Activated effector memory CD4-positive, alpha-beta T cell treated with Interleukin-2 at 50 U/mL for 16 hours (primary cell): ENCODE measurements at regions not wholly inside any gene's neighbourhood (a gene's known extent, or its start where the extent isn't known, plus 50 kb on each side); places are given as distances from the start of the nearest gene placed in this dataset.
"Not testable (repeated sequence)": the region's sequence is repeated elsewhere in the genome, so short reads cannot be mapped to it uniquely, and the experiment has no call there.

Experiments used
- DNase-seq: peaks from one replicate; pipeline ENCODE4 v3.0.0-alpha.2; 2020

- no peak for DNase-seq
Measured at GRCh38 chr1:219560856-219561255, 52.0 kb downstream of the ZC3H11B start.

GRCh38 chr1:219559899-219560298, 53.0 kb downstream of the ZC3H11B start:
- DNase-seq, result no peak

GRCh38 chr1:219555806-219556205, 57.1 kb downstream of the ZC3H11B start:
- no peak for DNase-seq

GRCh38 chr1:219555031-219555692, 57.7 kb downstream of the ZC3H11B start:
- no peak for DNase-seq

GRCh38 chr1:219553934-219554502, 58.9 kb downstream of the ZC3H11B start:
- no peak for DNase-seq

GRCh38 chr1:219550201-219550600, 62.7 kb downstream of the ZC3H11B start:
- DNase-seq, result no peak

GRCh38 chr1:219549215-219549614, 63.7 kb downstream of the ZC3H11B start:
- DNase-seq, result no peak

GRCh38 chr1:219548386-219548785, 64.5 kb downstream of the ZC3H11B start:
- DNase-seq, result no peak

- DNase-seq, result not testable (repeated sequence)
Measured at GRCh38 chr1:219545756-219546155, 67.1 kb downstream of the ZC3H11B start.

- DNase-seq, result no peak
Measured at GRCh38 chr1:219544163-219544846, 68.6 kb downstream of the ZC3H11B start.

- no peak for DNase-seq
Measured at GRCh38 chr1:219542828-219543518, 69.9 kb downstream of the ZC3H11B start.

GRCh38 chr1:219541946-219542345, 71.0 kb downstream of the ZC3H11B start:
- DNase-seq, result no peak

- DNase-seq, result no peak
Measured at GRCh38 chr1:219539645-219540254, 73.2 kb downstream of the ZC3H11B start.

- DNase-seq, result no peak
Measured at GRCh38 chr1:219538886-219539285, 74.0 kb downstream of the ZC3H11B start.

GRCh38 chr1:219537223-219537631, 75.7 kb downstream of the ZC3H11B start:
- DNase-seq, result no peak

GRCh38 chr1:219536038-219536437, 76.9 kb downstream of the ZC3H11B start:
- no peak for DNase-seq

GRCh38 chr1:219534991-219535390, 77.9 kb downstream of the ZC3H11B start:
- no peak for DNase-seq

GRCh38 chr1:219533280-219533679, 79.6 kb downstream of the ZC3H11B start:
- no peak for DNase-seq

- no peak for DNase-seq
Measured at GRCh38 chr1:219529116-219529515, 83.8 kb downstream of the ZC3H11B start.

GRCh38 chr1:219528633-219529032, 84.3 kb downstream of the ZC3H11B start:
- no peak for DNase-seq

- no peak for DNase-seq
Measured at GRCh38 chr1:219527994-219528393, 84.9 kb downstream of the ZC3H11B start.

GRCh38 chr1:219526074-219526473, 86.8 kb downstream of the ZC3H11B start:
- DNase-seq, result no peak

- no peak for DNase-seq
Measured at GRCh38 chr1:219523411-219523810, 89.5 kb downstream of the ZC3H11B start.
